Fibroblast of pulmonary artery (primary cell): ENCODE measurements at regions not wholly inside any gene's neighbourhood (a gene's known extent, or its start where the extent isn't known, plus 50 kb on each side); places are given as distances from the start of the nearest gene placed in this dataset.

ENCODE experiments used
- DNase-seq: peaks from one replicate; pipeline ENCODE4 v3.0.0-alpha.2; 2010; ENCODE audit warnings: low read depth
- H3K4me3 ChIP-seq: replicated peaks from 2 replicates; pipeline ENCODE4 v1.5.1; 2011; ENCODE audit warnings: low read depth, mild to moderate bottlenecking, control low read depth, low read length, moderate library complexity
- TF ChIP-seq, protein P1 (sequence below): IDR thresholded peaks from 2 replicates; pipeline ENCODE4 v1.5.1; 2011; ENCODE audit warnings: mild to moderate bottlenecking, control low read depth, low read length, inconsistent platforms; ENCODE audit errors: missing control alignments

DNA sequence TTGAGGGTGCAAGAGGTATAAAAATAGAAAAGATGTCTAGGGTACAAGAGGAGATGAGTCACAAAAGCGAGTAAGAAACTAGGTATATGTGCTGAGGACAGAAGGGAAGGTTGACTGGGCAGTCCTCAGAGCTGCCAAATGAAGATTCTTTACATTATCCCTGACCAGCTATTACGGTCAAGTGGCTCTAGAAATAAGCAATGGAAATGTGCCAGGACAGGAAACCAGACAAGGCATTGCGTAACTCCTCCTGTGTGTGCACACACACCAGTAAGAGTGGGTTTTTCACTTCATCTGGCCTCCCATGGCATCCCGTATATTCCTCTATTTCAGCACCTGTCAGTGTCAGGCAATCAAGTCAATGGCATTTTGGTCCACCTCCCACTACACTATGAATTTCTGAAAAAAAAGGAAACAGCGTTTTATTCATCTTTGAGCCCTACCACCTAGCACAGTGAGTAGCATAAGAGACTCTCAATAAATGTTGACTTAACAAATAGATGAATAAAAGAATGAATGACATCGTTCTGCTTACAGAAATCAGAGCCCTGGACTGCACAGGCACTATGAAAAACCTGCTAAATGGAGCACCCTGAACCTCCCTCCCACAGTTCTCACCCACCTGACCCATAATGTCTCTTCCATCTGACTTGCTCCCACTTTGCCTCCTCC, 62.6 kb upstream of the KLF3 start:
- TF ChIP-seq, protein P1, sequence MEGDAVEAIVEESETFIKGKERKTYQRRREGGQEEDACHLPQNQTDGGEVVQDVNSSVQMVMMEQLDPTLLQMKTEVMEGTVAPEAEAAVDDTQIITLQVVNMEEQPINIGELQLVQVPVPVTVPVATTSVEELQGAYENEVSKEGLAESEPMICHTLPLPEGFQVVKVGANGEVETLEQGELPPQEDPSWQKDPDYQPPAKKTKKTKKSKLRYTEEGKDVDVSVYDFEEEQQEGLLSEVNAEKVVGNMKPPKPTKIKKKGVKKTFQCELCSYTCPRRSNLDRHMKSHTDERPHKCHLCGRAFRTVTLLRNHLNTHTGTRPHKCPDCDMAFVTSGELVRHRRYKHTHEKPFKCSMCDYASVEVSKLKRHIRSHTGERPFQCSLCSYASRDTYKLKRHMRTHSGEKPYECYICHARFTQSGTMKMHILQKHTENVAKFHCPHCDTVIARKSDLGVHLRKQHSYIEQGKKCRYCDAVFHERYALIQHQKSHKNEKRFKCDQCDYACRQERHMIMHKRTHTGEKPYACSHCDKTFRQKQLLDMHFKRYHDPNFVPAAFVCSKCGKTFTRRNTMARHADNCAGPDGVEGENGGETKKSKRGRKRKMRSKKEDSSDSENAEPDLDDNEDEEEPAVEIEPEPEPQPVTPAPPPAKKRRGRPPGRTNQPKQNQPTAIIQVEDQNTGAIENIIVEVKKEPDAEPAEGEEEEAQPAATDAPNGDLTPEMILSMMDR, result no peak
- H3K4me3 ChIP-seq, result no peak overlapping the region
- DNase-seq, result peak; percentile 84

DNA sequence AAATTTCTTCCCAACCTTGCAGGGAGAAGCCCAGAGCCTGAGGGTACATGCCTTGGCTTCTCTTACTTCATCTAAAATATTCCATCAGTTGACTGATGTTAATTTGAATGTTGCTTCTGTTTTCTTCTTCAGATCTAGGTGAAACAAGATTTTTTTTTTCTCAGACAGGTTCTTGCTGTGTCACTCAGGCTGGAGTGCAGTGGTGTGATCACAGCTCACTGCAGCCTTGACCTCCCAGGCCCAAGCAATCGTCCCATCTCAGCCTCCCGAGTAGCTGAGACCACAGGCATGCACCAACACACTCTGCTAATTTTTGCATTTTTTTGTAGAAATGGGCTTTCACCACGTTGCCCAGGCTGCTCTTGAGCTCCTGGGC, 62.1 kb upstream of the KLF3 start:
- TF ChIP-seq, protein P1, result no peak

GRCh38 chr4:38603652-38604051, 60.3 kb upstream of the KLF3 start:
- H3K4me3 ChIP-seq, result no peak overlapping the region
- DNase-seq, result no peak
- TF ChIP-seq, protein P1, result no peak

More for the DNA sequence above, 62.1 kb upstream of the KLF3 start:
- DNase-seq, result no peak
- H3K4me3 ChIP-seq, result no peak overlapping the region

- no peak for DNase-seq
Observed at GRCh38 chr4:38605181-38605752, 58.7 kb upstream of the KLF3 start.

DNA sequence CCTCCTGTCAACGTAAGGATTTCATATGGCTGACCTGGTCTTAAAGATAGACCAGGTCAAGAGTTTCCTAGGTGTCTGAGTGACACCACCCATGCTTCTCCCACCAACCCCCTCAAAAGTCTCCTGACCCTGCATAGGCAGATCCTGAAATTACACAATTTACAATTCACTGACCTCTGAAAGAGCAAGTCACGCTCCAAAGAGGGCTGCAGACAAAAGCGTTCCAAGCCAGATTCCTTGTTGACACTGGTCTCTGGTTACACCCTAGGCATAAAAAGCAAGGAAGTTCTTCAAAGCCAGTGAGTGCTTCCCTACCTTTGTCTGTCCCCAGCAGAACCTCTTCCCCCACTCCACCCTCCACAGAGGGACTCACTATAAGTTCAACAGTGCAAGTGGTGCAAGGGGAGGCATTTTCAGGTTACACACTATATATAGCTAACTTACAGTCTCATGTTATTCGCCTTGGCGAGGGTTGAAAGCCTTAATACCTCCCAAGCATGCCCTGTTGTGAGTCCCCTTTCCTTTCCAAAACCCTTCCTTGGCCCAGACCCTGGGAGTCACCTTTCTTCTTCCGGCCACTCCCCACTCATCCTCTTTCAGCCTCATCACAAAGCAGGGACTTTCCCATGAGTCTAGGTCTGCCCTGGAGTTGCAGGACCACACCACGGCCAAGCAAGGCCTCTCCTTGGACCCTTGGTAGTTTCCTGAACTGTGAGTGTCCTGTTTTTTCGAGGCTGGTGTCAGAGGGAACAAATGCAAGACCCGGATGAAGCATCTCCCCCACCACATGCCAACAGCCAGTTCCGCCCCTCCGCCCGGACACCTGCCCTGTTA, 58.0 kb upstream of the KLF3 start:
- H3K4me3 ChIP-seq, result no peak overlapping the region
- TF ChIP-seq, protein P1, result no peak
- DNase-seq, result no peak

More at GRCh38 chr4:38605181-38605752, 58.7 kb upstream of the KLF3 start:
- TF ChIP-seq, protein P1, result no peak
- H3K4me3 ChIP-seq, result no peak overlapping the region

- DNase-seq, result no peak
- TF ChIP-seq, protein P1, result no peak
- no peak overlapping the region for H3K4me3 ChIP-seq
Observed at GRCh38 chr4:38606587-38606905, 57.5 kb upstream of the KLF3 start.
